HG02610 (cell line): ENCODE measurements at regions not wholly inside any gene's neighbourhood (a gene's known extent, or its start where the extent isn't known, plus 50 kb on each side); places are given as distances from the start of the nearest gene placed in this dataset.
"Not testable (repeated sequence)": the region's sequence is repeated elsewhere in the genome, so short reads cannot be mapped to it uniquely, and the experiment has no call there.

ENCODE experiments used
- ATAC-seq: cut with Tn5 transposase; IDR thresholded peaks from one replicate; pipeline ENCODE4 v1.9.1; 2021; ENCODE audit warnings: mild to moderate bottlenecking, moderate library complexity; ENCODE audit not compliant: unreplicated experiment

DNA sequence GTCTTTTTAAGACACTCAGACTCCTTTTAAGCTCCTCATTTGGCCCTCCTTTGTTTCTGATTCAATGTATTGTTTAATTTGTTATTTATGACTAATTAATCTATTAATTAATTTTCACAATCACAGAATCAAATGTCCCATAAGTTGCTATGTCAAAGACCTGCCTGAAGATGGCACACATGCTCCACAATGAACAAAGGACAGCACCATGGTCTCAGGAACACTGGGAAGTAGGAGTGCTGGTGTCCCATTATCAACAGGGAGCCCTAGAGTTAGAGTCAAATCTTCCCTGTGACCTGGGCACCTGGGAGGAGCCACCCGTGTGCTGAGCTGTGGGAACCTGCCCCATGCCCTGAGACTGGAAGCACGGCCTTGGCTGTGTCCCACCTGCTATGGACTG is 1164.3 kb downstream of the RPIA start:
- ATAC-seq: not testable (repeated sequence)

- ATAC-seq: not testable (repeated sequence)
Observed at GRCh38 chr2:89856305-89856704, 1164.8 kb downstream of the RPIA start.

DNA sequence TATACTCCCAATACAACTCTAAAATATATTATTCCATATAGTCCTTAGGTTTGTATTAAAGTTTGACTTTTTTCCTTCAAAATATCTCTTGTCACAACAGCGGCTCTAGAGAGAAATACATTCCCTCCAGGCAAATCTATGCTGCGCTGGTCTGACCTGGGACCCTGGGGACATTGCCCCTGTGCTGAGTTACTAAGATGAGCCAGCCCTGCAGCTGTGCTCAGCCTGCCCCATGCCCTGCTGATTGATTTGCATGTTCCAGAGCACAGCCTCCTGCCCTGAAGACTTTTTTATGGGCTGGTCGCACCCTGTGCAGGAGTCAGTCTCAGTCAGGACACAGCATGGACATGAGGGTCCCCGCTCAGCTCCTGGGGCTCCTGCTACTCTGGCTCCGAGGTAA is 1170.7 kb downstream of the RPIA start:
- not testable (repeated sequence) for ATAC-seq

DNA sequence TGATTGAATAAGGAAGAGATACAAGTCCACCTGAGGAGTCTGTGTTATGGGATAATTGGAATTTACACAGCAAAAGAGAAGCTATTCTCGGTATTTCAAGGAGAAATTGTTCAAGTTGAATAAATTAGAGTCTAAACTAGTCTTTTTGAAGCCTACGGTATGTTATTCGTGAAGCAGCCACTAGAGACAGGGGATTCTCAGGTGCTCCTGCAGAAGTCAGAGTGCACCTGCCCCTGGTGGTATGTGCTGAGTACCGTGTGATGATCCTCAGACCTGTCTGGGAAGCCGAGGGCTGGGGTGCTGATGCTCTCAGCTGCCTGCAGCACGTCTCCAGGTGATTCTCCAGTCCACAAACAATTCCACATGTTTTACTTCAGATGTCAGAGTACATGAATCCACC is 1171.7 kb downstream of the RPIA start:
- not testable (repeated sequence) for ATAC-seq

DNA sequence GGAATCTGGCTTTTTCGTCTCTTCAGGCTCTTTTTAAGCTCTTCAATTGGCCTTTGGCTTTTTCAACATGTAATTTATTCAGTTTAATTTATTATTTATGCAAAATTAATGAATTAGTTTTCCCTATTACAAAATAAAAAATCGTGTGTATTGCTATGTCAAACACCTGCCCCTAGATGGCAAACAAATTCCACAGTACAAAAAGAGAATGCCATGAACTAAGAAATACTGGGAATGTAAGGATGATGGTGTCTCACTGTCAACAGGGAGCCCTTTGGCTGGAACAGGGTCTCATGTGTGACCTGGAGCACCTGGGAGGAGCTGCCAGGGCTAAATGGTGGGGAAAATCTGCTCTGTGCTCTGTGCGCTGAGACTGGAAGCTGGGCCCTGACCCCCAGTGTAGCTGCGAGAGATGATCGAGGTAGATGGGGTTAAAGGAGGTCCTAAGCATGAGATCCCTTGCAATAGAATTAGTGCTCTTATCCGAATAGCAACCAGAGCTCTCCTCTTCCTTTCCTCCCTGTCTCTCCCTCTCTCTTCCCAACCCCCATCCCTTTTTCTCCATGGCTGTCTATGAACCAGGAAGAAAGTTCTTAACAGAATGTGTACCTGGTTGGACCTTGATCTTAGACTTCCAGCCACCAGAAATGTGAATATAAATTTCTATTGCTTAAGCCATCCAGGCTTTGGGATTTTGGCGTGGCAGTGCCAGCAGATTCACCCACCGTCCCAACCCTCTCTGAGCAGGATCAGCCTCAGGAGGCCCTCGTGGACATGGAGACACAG is 1183.5 kb downstream of the RPIA start:
- not testable (repeated sequence) for ATAC-seq

DNA sequence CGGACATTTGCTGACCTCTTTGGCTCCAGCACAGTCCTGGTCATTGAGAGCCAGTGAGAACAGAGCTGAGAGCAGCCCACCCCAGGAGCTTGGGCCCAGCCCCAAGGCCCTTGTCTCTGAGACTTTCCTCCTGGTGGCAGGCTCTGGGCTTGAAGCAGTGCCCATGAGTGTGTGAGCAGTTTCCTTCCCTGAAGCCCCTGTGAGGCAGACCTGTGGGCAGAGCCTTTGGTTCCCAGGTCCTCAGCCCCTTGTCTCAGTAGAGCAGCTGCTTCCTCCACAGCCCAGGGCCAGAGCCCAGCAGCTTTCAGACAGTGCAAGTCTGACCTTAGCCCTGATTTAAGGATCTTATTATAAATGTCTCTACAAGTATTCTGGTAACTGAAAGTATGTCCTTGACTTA is 1185.0 kb downstream of the RPIA start:
- ATAC-seq: not testable (repeated sequence)

- not testable (repeated sequence) for ATAC-seq
Observed at GRCh38 chr2:89876878-89877277, 1185.4 kb downstream of the RPIA start.

GRCh38 chr2:89882880-89883279 is 1191.4 kb downstream of the RPIA start:
- ATAC-seq: peak; percentile 72

DNA sequence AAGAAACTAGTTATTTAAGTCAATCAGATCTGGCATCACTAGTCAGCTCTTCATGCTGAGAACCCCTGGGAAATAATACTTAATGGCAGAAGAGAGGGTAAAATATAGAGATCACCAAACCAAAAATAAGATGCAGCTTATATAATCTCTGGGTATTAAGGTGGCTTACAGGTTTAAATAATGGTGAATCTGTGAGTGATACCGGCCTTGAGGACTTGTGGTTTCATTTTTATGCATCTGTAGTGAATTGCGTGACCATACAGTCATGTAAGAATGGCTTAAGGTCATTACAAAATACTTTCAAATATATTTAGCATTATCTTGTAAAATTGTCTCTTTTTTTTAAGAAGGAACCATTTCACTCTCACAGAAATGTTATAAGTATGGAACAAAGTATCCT is 1192.2 kb downstream of the RPIA start:
- not testable (repeated sequence) for ATAC-seq

DNA sequence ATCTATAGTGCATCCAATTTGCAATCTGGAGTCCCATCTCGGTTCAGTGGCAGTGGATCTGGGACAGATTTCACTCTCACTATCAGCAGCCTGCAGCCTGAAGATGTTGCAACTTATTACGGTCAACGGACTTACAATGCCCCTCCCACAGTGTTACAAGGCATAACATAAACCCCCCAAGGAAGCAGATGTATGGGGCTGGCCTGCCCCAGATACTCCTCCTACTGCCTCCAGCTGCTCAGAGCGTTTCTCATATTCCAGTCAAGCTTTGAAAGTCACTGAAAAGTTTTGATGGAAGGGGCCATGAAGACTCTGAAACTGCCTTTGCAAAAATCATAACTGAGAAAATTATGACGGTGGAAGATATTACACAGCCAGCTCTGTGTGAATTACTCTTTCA is 1193.6 kb downstream of the RPIA start:
- ATAC-seq: not testable (repeated sequence)

DNA sequence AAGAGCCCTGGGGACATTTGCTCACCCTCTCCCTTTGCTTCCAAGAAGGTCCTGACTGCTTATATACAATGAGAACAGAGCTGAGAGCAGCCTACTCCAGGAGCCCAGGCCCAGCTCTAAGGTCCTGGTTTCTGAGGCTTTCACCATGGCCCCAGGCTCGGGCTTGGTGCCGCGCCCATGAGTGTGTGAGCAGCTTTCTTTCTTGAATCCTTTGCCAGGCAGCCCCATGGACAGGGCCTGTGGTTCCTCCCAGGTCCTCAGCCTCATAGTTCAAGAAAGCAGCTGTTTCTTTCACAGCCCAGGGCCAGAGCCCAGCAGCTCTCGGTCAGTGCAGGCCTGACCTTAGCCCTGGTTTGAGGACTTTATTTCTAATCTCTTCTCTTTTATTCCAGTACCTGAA is 1197.2 kb downstream of the RPIA start:
- not testable (repeated sequence) for ATAC-seq

GRCh38 chr2:89890185-89890773 is 1198.8 kb downstream of the RPIA start:
- not testable (repeated sequence) for ATAC-seq

DNA sequence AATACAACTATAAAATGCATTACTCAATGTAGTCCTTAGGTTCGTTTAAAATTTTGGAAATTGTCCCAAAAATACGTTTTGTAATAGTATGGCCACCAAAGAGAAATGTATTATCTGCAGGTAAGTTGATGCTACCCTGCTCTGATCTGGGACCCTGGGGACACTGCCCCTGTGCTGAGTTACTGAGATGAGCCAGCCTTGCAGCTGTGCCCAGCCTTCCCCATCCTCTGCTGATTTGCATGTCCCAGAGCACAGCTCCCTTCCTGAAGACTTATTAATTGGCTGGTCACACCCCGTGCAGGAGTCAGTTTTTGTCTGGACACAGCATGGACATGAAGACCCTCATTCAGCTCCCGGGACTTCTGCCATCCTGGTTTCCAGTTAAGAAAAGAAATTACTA is 1203.5 kb downstream of the RPIA start:
- not testable (repeated sequence) for ATAC-seq

GRCh38 chr2:89895629-89896028 is 1204.2 kb downstream of the RPIA start:
- ATAC-seq: not testable (repeated sequence)

GRCh38 chr2:89927018-89927417 is 1235.5 kb downstream of the RPIA start:
- ATAC-seq: not testable (repeated sequence)

DNA sequence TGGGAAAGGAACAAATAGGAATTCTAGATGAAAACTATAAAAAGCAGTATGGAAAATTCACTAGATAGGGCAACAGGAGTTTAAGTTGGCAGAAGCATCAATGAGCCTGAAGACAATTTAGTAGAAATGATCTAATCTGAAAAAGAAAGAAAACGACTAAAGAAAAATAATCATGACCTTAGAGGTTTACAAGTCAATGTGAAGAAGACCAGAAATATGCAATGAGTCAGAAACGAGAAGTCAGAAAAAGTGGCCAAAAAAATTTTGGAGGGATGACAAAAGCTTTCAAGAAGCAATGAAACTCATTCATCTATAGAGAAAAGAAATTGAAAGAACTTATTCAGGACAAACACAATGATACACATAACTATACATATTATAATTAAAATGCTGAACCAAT is 1244.0 kb downstream of the RPIA start:
- not testable (repeated sequence) for ATAC-seq

GRCh38 chr2:89936011-89936410 is 1244.5 kb downstream of the RPIA start:
- not testable (repeated sequence) for ATAC-seq

DNA sequence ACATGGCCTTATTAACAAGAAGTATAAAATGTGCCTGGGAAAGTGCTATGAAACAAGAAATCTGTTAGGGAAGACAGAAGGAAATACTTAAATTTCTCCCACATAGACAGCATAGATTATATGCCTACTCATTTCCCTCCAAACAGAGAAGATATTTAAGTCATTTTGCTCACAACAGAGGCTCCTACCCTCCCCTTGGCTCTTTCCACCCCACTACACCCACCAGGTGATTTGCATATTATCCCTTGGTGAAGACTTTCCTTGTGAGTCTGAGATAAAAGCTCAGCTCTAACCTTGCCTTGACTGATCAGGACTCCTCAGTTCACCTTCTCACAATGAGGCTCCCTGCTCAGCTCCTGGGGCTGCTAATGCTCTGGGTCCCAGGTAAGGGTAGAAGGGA is 1245.1 kb downstream of the RPIA start:
- peak; percentile 41 for ATAC-seq

DNA sequence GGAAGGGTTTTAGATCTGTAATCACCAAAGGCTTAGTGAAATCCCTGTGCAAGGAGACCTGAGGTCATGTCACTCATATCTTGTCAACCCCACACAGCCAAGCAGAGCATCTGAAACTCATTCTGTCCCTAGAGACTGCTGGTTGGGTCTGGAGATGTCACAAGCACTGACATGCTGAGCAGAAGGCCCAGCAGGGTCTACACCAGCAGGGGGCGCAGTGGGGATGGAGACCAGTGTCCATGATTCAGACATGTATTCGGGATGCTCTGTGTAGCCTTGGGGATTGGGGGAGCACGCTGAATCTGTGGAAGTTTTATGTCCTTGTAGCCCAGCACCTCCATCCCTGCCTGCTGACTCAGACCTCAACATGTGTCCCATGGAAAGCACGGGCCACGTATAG is 1247.3 kb downstream of the RPIA start:
- peak; percentile 97 for ATAC-seq

DNA sequence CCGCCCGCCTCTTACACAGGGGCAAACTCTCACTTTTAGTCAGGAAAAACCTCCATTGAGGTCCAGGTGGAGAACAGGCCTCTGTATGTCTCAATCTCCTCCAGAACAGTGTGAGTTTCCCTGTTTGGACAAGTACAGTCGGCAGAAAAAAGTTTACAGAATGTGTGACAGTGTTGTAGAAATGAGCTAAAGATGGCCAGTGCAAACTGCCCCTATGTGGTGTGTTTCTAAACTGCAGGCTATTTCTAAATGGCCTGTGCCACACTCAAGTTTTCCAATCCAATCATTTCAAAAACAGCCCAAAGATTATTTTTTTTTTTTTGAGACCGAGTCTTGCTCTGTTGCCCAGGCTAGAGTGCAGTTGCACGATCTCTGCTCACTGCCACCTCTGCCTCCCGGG is 1252.8 kb downstream of the RPIA start:
- not testable (repeated sequence) for ATAC-seq

DNA sequence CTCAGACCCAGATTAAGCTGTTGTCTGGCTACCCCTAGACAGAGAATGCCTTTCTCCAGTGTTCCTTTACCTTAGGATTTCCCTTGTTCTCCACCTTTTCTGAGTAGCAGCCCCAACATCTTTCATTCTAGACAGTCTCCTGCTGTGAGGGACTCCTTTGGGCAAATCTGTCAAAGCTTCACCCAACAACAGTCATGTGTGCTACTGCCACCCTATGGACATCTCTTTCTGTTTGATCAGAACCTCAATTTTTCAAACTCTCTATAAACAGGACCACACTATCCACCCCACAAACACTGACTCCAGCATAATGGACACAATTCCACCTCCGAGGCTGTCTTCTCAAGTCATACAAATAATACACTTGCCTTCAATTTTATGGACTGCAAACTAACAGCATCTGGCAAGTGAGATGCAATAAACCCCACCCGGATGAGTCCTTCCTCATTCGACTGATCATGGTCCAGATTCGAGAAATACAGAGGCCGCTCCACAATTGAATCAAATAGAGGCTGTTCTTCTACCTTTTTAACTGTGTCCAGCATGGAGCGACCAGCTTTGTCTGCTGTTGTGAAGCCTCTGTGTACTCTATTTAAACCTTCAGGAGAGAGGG is 1253.6 kb downstream of the RPIA start:
- not testable (repeated sequence) for ATAC-seq
